ENCODE measurements at regions not wholly inside any gene's neighbourhood (a gene's known extent, or its start where the extent isn't known, plus 50 kb on each side); places are given as distances from the start of the nearest gene placed in this dataset.

GRCh38 chr2:18932853-18933252 lies 343.5 kb upstream of the NT5C1B start:
- TF ChIP-seq SMARCA5 (IDR thresholded peaks at IDR 0.05), result no peak
- TF ChIP-seq CC2D1A (IDR thresholded peaks at IDR 0.05), result no peak
